A549 (cell line): ENCODE measurements at regions not wholly inside any gene's neighbourhood (a gene's known extent, or its start where the extent isn't known, plus 50 kb on each side); places are given as distances from the start of the nearest gene placed in this dataset.

Source experiments
- CTCF ChIP-seq: fragments of >200 bp; sonication (Bioruptor Twin); formaldehyde crosslinking; IDR thresholded peaks from 3 replicates; pipeline ENCODE4 v1.5.1; 2016
- EP300 ChIP-seq, 2 experiments: fragments of >200 bp; sonication (Bioruptor Twin); formaldehyde crosslinking; IDR thresholded peaks; 2 replicates in 1 of 2; 3 replicates in 1 of 2; pipeline ENCODE4 v1.6.1; 2016 to 2017
- ESRRA ChIP-seq: fragments of 150-350 bp; IDR thresholded peaks from 2 replicates; pipeline ENCODE4 v1.6.1; 2014; ENCODE audit warnings: mild to moderate bottlenecking, low read length, borderline replicate concordance
- FOXS1 ChIP-seq: fragments of 250-450 bp; sonication (Bioruptor Pico); IDR thresholded peaks from 2 replicates; pipeline ENCODE4 v1.5.0; 2020; ENCODE audit warnings: mild to moderate bottlenecking, moderate library complexity
- HEYL ChIP-seq: fragments of 250-450 bp; sonication (Bioruptor Pico); IDR thresholded peaks from 2 replicates; pipeline ENCODE4 v1.8.0; 2021; ENCODE audit warnings: mild to moderate bottlenecking, moderate library complexity
- POLR2A ChIP-seq: IDR thresholded peaks from 2 replicates; pipeline ENCODE4 v1.6.1; 2012; ENCODE audit warnings: mild to moderate bottlenecking, low read length
- RAD21 ChIP-seq, 2 experiments: fragments of >200 bp in 1 of 2; sonication (Bioruptor Twin) in 1 of 2; formaldehyde crosslinking in 1 of 2; IDR thresholded peaks in 1 of 2; conservative IDR thresholded peaks in 1 of 2; 2 replicates in 1 of 2; 3 replicates in 1 of 2; pipeline ENCODE4 v1.6.1; 2012 to 2018; ENCODE audit warnings: inconsistent platforms in 1 of 2
- RCOR1 ChIP-seq: fragments of 150-350 bp; IDR thresholded peaks from 2 replicates; pipeline ENCODE4 v1.6.1; 2014; ENCODE audit warnings: antibody characterized with exemption, low read length, low read depth
- REST ChIP-seq: fragments of 200-600 bp; sonication (generic); IDR thresholded peaks from 2 replicates; pipeline ENCODE4 v1.6.1; 2016; ENCODE audit warnings: antibody characterized with exemption, mild to moderate bottlenecking, moderate library complexity
- RFX5 ChIP-seq: fragments of 450-650 bp; IDR thresholded peaks from 2 replicates; pipeline ENCODE4 v1.7.1; 2014; ENCODE audit warnings: antibody characterized with exemption, mild to moderate bottlenecking, moderate library complexity
- RNF2 ChIP-seq: fragments of 200-600 bp; sonication (generic); IDR thresholded peaks from 2 replicates; pipeline ENCODE4 v1.6.1; 2016; ENCODE audit warnings: low read depth, mild to moderate bottlenecking, antibody characterized with exemption, moderate library complexity, borderline replicate concordance
- SREBF2 ChIP-seq: fragments of 450-650 bp; IDR thresholded peaks from 2 replicates; pipeline ENCODE4 v1.6.1; 2014; ENCODE audit warnings: mild to moderate bottlenecking, moderate library complexity

- TF ChIP-seq CTCF (no peak), RCOR1 (no peak), POLR2A (no peak), EP300 (IDR thresholded peaks at IDR 0.05) (no peak), RNF2 (no peak), REST (no peak), RAD21 (conservative IDR thresholded peaks at IDR 0.05 in 1 of 2, IDR thresholded peaks at IDR 0.05 in 1 of 2) (no peak), ESRRA (no peak), HEYL (CRISPR knock-in tag) (no peak), RFX5 (no peak), SREBF2 (no peak), FOXS1 (CRISPR knock-in tag) (no peak)
These were observed 518.3 kb downstream of the XIRP2 start for GRCh38 chr2:167406558-167406957.
